ENCODE measurements at regions not wholly inside any gene's neighbourhood (a gene's known extent, or its start where the extent isn't known, plus 50 kb on each side); places are given as distances from the start of the nearest gene placed in this dataset.

DNA sequence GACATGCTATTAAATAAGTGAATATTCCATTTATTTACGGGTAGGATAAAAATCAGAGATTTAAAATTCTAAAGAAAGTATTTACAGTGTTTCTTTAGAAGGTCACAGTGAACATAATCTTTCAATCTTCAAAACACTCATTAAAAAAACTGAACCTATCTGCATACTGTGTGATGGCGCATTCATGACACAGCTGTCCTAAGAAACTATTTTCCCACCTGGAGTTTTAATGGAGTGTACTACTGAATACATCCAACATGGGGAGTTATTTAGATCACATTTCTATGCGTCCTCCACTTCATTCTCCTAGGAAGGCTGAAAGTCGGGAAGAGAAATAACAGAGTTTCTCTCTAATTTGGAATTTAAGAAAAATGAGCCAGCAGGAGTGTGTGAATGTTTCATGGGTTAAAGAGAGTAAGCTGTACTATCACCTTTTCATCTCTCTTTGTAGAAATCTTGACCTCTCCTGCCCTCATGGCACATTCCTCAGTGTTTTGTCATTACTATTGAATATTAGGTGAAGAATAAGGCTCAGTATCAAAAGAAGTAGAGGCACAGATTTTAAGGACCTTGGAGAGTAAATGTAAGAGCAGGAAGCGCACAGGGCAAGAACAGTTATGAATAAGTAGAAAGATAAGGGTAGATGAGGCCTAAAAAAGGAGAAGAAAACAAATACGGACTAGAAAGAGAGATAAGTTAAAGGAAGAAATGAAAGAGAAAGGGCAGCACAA is 551.2 kb upstream of the TUSC1 start:
- Mint-ChIP-seq H3K27ac (no peak overlapping the region), H3K27me3 (no peaks in the 10 kb centered on the region), H3K9me3 (no peaks in the 10 kb centered on the region), H3K36me3 (no peaks in the 10 kb centered on the region), H3K4me1 (ENCODE audit: unreplicated experiment) (no peaks in the 10 kb centered on the region), H3K4me3 (no peak overlapping the region)
- DNase-seq (ENCODE audit: extremely low spot score, unreplicated experiment) = no peak
- TF ChIP-seq, protein P1, sequence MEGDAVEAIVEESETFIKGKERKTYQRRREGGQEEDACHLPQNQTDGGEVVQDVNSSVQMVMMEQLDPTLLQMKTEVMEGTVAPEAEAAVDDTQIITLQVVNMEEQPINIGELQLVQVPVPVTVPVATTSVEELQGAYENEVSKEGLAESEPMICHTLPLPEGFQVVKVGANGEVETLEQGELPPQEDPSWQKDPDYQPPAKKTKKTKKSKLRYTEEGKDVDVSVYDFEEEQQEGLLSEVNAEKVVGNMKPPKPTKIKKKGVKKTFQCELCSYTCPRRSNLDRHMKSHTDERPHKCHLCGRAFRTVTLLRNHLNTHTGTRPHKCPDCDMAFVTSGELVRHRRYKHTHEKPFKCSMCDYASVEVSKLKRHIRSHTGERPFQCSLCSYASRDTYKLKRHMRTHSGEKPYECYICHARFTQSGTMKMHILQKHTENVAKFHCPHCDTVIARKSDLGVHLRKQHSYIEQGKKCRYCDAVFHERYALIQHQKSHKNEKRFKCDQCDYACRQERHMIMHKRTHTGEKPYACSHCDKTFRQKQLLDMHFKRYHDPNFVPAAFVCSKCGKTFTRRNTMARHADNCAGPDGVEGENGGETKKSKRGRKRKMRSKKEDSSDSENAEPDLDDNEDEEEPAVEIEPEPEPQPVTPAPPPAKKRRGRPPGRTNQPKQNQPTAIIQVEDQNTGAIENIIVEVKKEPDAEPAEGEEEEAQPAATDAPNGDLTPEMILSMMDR (conservative IDR thresholded peaks at IDR 0.05) = no peak

DNA sequence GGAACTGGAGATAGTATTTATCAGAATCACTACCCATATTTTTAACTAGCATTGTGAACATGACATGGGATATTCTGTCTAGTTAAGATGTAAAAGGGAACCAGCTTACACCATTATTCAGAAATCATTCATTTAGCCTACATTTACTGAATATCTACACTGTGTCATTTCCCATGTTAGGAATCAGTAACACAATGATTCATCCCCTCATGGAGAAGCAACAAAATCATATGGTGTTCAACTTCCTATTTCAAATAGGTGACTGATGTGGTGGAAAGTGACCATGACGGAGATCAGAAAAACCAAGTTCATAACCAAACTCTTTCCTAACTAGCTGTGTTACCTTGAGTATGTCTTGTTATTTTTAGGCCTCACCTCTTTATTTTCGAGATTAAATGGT is 550.0 kb upstream of the TUSC1 start:
- H3K4me1 Mint-ChIP-seq (ENCODE audit: unreplicated experiment) = no peaks in the 10 kb centered on the region
- TF ChIP-seq, protein P1 (conservative IDR thresholded peaks at IDR 0.05) = no peak

DNA sequence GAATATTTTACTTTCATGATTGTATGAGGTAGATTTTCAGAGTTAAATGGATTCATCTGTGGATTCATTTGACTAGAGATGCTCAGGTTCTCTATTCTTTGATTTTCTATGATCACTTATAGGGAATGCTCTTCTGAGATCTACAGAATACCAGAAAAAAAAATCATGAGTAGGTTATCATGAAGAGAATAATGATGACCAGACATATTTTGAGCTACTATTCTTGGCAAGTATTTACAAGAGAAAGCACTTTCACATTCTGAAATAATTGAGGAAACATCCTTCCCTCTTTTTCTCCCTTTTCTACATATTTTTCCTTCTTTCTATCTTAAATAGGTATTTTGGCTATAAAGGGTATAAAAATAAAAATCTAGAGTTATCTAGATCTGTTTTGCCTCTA is 543.0 kb upstream of the TUSC1 start:
- no peak overlapping the region for H3K27ac Mint-ChIP-seq
- H3K4me1 Mint-ChIP-seq (ENCODE audit: unreplicated experiment) = no peaks in the 10 kb centered on the region
- no peaks in the 10 kb centered on the region for H3K36me3 Mint-ChIP-seq
- no peak for DNase-seq (ENCODE audit: extremely low spot score, unreplicated experiment)
- no peak overlapping the region for H3K4me3 Mint-ChIP-seq
- H3K27me3 Mint-ChIP-seq = no peaks in the 10 kb centered on the region
- H3K9me3 Mint-ChIP-seq = peaks cover 6% of the 10 kb centered on the region
- TF ChIP-seq, protein P1 (conservative IDR thresholded peaks at IDR 0.05) = no peak

More for the DNA sequence above, 550.0 kb upstream of the TUSC1 start:
- no peaks in the 10 kb centered on the region for H3K27me3 Mint-ChIP-seq
- no peaks in the 10 kb centered on the region for H3K36me3 Mint-ChIP-seq
- H3K4me3 Mint-ChIP-seq = no peak overlapping the region
- no peaks in the 10 kb centered on the region for H3K9me3 Mint-ChIP-seq
- no peak for DNase-seq (ENCODE audit: extremely low spot score, unreplicated experiment)
- no peak overlapping the region for H3K27ac Mint-ChIP-seq

DNA sequence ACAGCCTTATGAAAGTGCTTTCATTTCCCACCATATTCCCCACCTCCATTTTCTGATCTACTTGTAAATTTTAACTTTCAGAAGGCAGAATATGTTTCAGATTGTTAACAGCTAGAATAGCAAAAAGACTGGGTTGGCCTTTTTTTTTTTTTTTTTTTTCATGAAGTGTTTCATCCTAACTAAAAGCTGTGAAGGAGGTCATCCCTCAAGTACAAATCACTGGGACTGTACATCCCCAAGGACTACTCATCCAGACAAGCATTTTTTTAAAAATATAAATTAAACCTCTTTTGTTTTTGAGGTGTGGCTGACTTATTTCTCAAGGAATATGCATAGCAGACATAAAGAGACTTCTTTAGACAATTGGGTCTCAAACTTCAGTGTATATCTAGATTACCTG is 542.1 kb upstream of the TUSC1 start:
- no peaks in the 10 kb centered on the region for H3K4me1 Mint-ChIP-seq (ENCODE audit: unreplicated experiment)
- H3K9me3 Mint-ChIP-seq = peaks cover 7% of the 10 kb centered on the region
- no peak overlapping the region for H3K27ac Mint-ChIP-seq
- H3K4me3 Mint-ChIP-seq = no peak overlapping the region
- no peaks in the 10 kb centered on the region for H3K36me3 Mint-ChIP-seq
- no peaks in the 10 kb centered on the region for H3K27me3 Mint-ChIP-seq
- TF ChIP-seq, protein P1 (conservative IDR thresholded peaks at IDR 0.05) = no peak
- no peak for DNase-seq (ENCODE audit: extremely low spot score, unreplicated experiment)

DNA sequence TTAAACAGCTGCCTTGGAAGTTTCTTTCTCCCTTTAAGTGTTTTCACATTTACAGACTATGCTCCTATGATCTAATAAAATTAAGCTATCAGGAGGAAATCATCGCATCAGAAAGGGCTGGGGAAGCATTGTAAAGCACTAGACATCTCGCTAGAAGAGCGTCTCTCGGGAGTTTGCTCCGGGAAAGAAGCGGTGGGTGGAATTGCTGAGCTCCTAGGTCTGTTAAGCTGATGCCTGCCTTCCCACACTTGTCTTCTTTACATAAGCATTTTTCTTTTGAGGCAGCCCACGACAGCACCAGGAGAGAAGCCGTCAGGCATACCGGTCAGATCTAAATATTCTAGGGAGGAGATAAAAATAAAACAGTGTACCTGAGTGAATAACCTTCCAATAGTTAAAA is 541.7 kb upstream of the TUSC1 start:
- Mint-ChIP-seq H3K9me3 (peaks cover 7% of the 10 kb centered on the region), H3K27ac (no peak overlapping the region)
- TF ChIP-seq, protein P1 (conservative IDR thresholded peaks at IDR 0.05) = no peak

More for the DNA sequence above, 541.7 kb upstream of the TUSC1 start:
- no peak overlapping the region for H3K4me3 Mint-ChIP-seq
- H3K36me3 Mint-ChIP-seq = no peaks in the 10 kb centered on the region
- H3K27me3 Mint-ChIP-seq = no peaks in the 10 kb centered on the region
- H3K4me1 Mint-ChIP-seq (ENCODE audit: unreplicated experiment) = no peaks in the 10 kb centered on the region
- no peak for DNase-seq (ENCODE audit: extremely low spot score, unreplicated experiment)
